ENCODE measurements at regions not wholly inside any gene's neighbourhood (a gene's known extent, or its start where the extent isn't known, plus 50 kb on each side); places are given as distances from the start of the nearest gene placed in this dataset.

DNA sequence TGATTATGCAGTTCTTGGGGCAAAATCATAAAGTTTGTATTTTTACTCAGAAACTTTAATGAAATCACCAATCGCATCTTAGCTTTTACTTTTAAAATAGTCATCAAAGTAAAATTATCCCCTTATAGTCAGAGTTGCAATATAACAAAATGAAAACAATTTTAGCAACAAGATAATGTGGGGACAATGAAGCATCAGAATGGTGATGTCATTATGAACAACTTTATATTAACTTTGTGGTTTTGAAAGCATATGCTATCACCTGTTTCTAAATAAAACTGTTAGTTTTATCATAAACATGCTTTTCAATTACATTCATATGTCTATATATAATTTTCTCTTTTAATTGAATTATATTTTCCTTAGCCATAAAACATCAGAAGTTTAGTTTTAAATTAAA, 856.8 kb downstream of the CDH9 start:
- TF ChIP-seq, protein P1, sequence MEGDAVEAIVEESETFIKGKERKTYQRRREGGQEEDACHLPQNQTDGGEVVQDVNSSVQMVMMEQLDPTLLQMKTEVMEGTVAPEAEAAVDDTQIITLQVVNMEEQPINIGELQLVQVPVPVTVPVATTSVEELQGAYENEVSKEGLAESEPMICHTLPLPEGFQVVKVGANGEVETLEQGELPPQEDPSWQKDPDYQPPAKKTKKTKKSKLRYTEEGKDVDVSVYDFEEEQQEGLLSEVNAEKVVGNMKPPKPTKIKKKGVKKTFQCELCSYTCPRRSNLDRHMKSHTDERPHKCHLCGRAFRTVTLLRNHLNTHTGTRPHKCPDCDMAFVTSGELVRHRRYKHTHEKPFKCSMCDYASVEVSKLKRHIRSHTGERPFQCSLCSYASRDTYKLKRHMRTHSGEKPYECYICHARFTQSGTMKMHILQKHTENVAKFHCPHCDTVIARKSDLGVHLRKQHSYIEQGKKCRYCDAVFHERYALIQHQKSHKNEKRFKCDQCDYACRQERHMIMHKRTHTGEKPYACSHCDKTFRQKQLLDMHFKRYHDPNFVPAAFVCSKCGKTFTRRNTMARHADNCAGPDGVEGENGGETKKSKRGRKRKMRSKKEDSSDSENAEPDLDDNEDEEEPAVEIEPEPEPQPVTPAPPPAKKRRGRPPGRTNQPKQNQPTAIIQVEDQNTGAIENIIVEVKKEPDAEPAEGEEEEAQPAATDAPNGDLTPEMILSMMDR (IDR thresholded peaks at IDR 0.05; ENCODE audit: insufficient read depth, low read depth, low read length) = no peak
- no peak for TF ChIP-seq EZH2 (IDR thresholded peaks at IDR 0.05; ENCODE audit: insufficient read depth, low read length)
- no peak overlapping the region for H3K27ac Mint-ChIP-seq (ENCODE audit: unreplicated experiment)
- H3K4me3 ChIP-seq (ENCODE audit: insufficient read depth, low read depth, low read length) = no peak overlapping the region

DNA sequence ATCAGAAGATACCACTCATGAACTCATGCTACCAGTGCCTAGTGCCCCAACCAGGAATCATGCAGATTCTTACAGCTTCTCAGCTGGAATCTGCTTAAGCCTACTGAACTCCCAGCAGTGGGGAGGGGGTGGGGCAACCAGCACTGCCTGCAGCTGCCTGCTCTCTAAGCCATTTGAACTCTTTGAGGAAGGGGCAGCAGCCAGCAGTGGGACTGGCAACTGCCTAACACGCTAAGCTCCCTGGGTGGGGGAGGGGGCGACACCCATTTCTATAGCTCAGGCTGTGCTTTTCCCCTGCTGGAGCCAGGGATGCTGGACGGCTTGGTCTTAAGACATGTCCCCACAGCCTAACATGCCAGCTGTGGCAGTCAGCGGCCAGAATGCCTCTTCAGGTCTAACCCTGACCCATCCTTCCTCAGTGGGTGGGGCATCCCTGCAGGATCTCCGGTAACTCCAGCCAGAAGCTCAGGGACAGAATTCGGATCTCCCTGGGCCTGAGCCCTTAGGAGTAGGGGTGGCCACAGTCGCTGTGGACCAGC, 889.7 kb downstream of the CDH9 start:
- DNase-seq (ENCODE audit: low read depth) (no peak), FAIRE-seq (no peak)
- Histone ChIP-seq H3K9me3 (ENCODE audit: insufficient read depth, low read depth, low read length) (no peaks in the 10 kb centered on the region), H3K4me1 (ENCODE audit: insufficient read depth, low read length) (no peaks in the 10 kb centered on the region), H3K27me3 (ENCODE audit: insufficient read depth, low read length) (no peaks in the 10 kb centered on the region), H3K4me2 (ENCODE audit: low read length) (no peak overlapping the region), H3K79me2 (ENCODE audit: insufficient read depth, low read length) (no peaks in the 10 kb centered on the region), H4K20me1 (ENCODE audit: insufficient read depth, low read length) (no peaks in the 10 kb centered on the region), H3K36me3 (ENCODE audit: insufficient read depth, low read length) (no peaks in the 10 kb centered on the region), H3K27ac (ENCODE audit: low read depth, low read length) (no peak overlapping the region), H3K4me3 (ENCODE audit: insufficient read depth, low read depth, low read length) (no peak overlapping the region), H2AFZ (ENCODE audit: low read depth, low read length) (no peak overlapping the region), H3K9ac (ENCODE audit: low read length) (no peak overlapping the region)
- no peak overlapping the region for H3K27ac Mint-ChIP-seq (ENCODE audit: unreplicated experiment)
- H3K27me3 Mint-ChIP-seq (ENCODE audit: low read depth, unreplicated experiment) = no peaks in the 10 kb centered on the region
- H3K36me3 Mint-ChIP-seq (ENCODE audit: low read depth, unreplicated experiment) = no peaks in the 10 kb centered on the region
- no peak overlapping the region for H3K4me3 Mint-ChIP-seq (ENCODE audit: unreplicated experiment)
- H3K9me3 Mint-ChIP-seq (ENCODE audit: unreplicated experiment) = no peaks in the 10 kb centered on the region
- H3K4me1 Mint-ChIP-seq (ENCODE audit: low read depth, unreplicated experiment) = no peaks in the 10 kb centered on the region
- TF ChIP-seq, protein P1 (IDR thresholded peaks at IDR 0.05; ENCODE audit: insufficient read depth, low read depth, low read length) = no peak
- TF ChIP-seq EZH2 (IDR thresholded peaks at IDR 0.05; ENCODE audit: insufficient read depth, low read length) = no peak

More for the DNA sequence above, 856.8 kb downstream of the CDH9 start:
- Histone ChIP-seq H3K79me2 (ENCODE audit: insufficient read depth, low read length) (no peaks in the 10 kb centered on the region), H3K36me3 (ENCODE audit: insufficient read depth, low read length) (no peaks in the 10 kb centered on the region), H2AFZ (ENCODE audit: low read depth, low read length) (no peak overlapping the region), H3K4me1 (ENCODE audit: insufficient read depth, low read length) (no peaks in the 10 kb centered on the region), H3K9me3 (ENCODE audit: insufficient read depth, low read depth, low read length) (no peaks in the 10 kb centered on the region), H4K20me1 (ENCODE audit: insufficient read depth, low read length) (no peaks in the 10 kb centered on the region), H3K9ac (ENCODE audit: low read length) (no peak overlapping the region), H3K27ac (ENCODE audit: low read depth, low read length) (no peak overlapping the region), H3K27me3 (ENCODE audit: insufficient read depth, low read length) (no peaks in the 10 kb centered on the region), H3K4me2 (ENCODE audit: low read length) (no peak overlapping the region)
- no peak for FAIRE-seq
- Mint-ChIP-seq H3K27me3 (ENCODE audit: low read depth, unreplicated experiment) (no peaks in the 10 kb centered on the region), H3K36me3 (ENCODE audit: low read depth, unreplicated experiment) (no peaks in the 10 kb centered on the region), H3K4me3 (ENCODE audit: unreplicated experiment) (no peak overlapping the region), H3K9me3 (ENCODE audit: unreplicated experiment) (no peaks in the 10 kb centered on the region), H3K4me1 (ENCODE audit: low read depth, unreplicated experiment) (no peaks in the 10 kb centered on the region)
- DNase-seq (ENCODE audit: low read depth) = no peak

DNA sequence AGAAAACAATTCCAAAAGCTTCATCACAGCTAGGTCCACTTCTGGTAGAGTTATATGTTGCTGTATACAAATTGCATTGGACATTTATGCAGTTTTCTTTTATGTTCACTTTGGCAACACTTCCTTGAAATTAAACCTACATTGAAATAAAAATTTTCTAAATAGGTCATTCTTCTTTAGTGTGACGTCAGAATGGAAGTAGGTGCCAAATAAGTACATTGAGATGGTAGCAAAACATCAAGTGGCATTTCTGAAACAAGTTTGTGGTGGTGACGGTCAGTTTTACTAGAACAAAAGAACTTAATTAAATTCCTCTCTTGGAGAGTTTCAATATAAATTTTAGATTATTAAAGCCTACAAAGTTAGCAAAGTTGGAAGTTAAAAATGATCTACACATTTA, 895.1 kb downstream of the CDH9 start:
- H3K36me3 ChIP-seq (ENCODE audit: insufficient read depth, low read length) = no peaks in the 10 kb centered on the region
- FAIRE-seq = no peak
- H4K20me1 ChIP-seq (ENCODE audit: insufficient read depth, low read length) = no peaks in the 10 kb centered on the region
- H2AFZ ChIP-seq (ENCODE audit: low read depth, low read length) = no peak overlapping the region
- H3K27ac ChIP-seq (ENCODE audit: low read depth, low read length) = no peak overlapping the region
- H3K9me3 ChIP-seq (ENCODE audit: insufficient read depth, low read depth, low read length) = no peaks in the 10 kb centered on the region
- no peaks in the 10 kb centered on the region for H3K36me3 Mint-ChIP-seq (ENCODE audit: low read depth, unreplicated experiment)
- no peaks in the 10 kb centered on the region for H3K27me3 Mint-ChIP-seq (ENCODE audit: low read depth, unreplicated experiment)
- no peak overlapping the region for H3K27ac Mint-ChIP-seq (ENCODE audit: unreplicated experiment)
- TF ChIP-seq, protein P1 (IDR thresholded peaks at IDR 0.05; ENCODE audit: insufficient read depth, low read depth, low read length) = no peak
- TF ChIP-seq EZH2 (IDR thresholded peaks at IDR 0.05; ENCODE audit: insufficient read depth, low read length) = no peak
- H3K4me3 Mint-ChIP-seq (ENCODE audit: unreplicated experiment) = no peak overlapping the region
- H3K4me1 ChIP-seq (ENCODE audit: insufficient read depth, low read length) = no peaks in the 10 kb centered on the region
- no peak overlapping the region for H3K9ac ChIP-seq (ENCODE audit: low read length)
- no peak for DNase-seq (ENCODE audit: low read depth)
- no peak overlapping the region for H3K4me2 ChIP-seq (ENCODE audit: low read length)
- H3K79me2 ChIP-seq (ENCODE audit: insufficient read depth, low read length) = no peaks in the 10 kb centered on the region
- H3K4me3 ChIP-seq (ENCODE audit: insufficient read depth, low read depth, low read length) = no peak overlapping the region
- no peaks in the 10 kb centered on the region for H3K4me1 Mint-ChIP-seq (ENCODE audit: low read depth, unreplicated experiment)
- H3K27me3 ChIP-seq (ENCODE audit: insufficient read depth, low read length) = no peaks in the 10 kb centered on the region
- no peaks in the 10 kb centered on the region for H3K9me3 Mint-ChIP-seq (ENCODE audit: unreplicated experiment)

Data from astrocyte (in vitro differentiated cells and primary cell).